RCC 7860 (cell line): ENCODE measurements at regions not wholly inside any gene's neighbourhood (a gene's known extent, or its start where the extent isn't known, plus 50 kb on each side); places are given as distances from the start of the nearest gene placed in this dataset.

Experiments used
- DNase-seq: peaks from one replicate; pipeline ENCODE4 v3.0.0-alpha.2; 2015; ENCODE audit warnings: low spot score
- FAIRE-seq: peaks from 2 replicates; lab custom pipeline; 2012; peaks lifted over from hg19 to GRCh38; lab: Jason Lieb, UNC

GRCh38 chr11:30089921-30090320 lies 73.1 kb upstream of the KCNA4 start:
- FAIRE-seq, result no peak
- no peak for DNase-seq

GRCh38 chr11:30091246-30091645 lies 74.4 kb upstream of the KCNA4 start:
- no peak for FAIRE-seq
- DNase-seq, result no peak

GRCh38 chr11:30091737-30092136 lies 74.9 kb upstream of the KCNA4 start:
- DNase-seq (peak; percentile 8), FAIRE-seq (no peak)

GRCh38 chr11:30092518-30092917 lies 75.7 kb upstream of the KCNA4 start:
- no peak for FAIRE-seq
- DNase-seq, result no peak

- FAIRE-seq (no peak), DNase-seq (no peak)
Measured at GRCh38 chr11:30100495-30100894, 83.7 kb upstream of the KCNA4 start.

- no peak for FAIRE-seq
Measured at GRCh38 chr11:30106222-30107181, 89.7 kb upstream of the KCNA4 start.

GRCh38 chr11:30107899-30108298 lies 91.1 kb upstream of the KCNA4 start:
- FAIRE-seq, result no peak
- DNase-seq, result peak; percentile 22

More at GRCh38 chr11:30106222-30107181, 89.7 kb upstream of the KCNA4 start:
- DNase-seq, result no peak

GRCh38 chr11:30109774-30110173 lies 92.9 kb upstream of the KCNA4 start:
- no peak for FAIRE-seq
- DNase-seq, result no peak

GRCh38 chr11:30110691-30111090 lies 93.9 kb upstream of the KCNA4 start:
- no peak for DNase-seq
- FAIRE-seq, result no peak

GRCh38 chr11:30111786-30112185 lies 95.0 kb upstream of the KCNA4 start:
- DNase-seq (no peak), FAIRE-seq (no peak)

- FAIRE-seq, result no peak
Measured at GRCh38 chr11:30113326-30113898, 96.6 kb upstream of the KCNA4 start.

GRCh38 chr11:30116512-30116911 lies 99.7 kb upstream of the KCNA4 start:
- FAIRE-seq (no peak), DNase-seq (no peak)

More at GRCh38 chr11:30113326-30113898, 96.6 kb upstream of the KCNA4 start:
- DNase-seq, result no peak

GRCh38 chr11:30120045-30120589 lies 103.3 kb upstream of the KCNA4 start:
- DNase-seq (no peak), FAIRE-seq (no peak)

- FAIRE-seq (no peak), DNase-seq (no peak)
Measured at GRCh38 chr11:30125456-30125855, 105.4 kb upstream of the FSHB start.

GRCh38 chr11:30128269-30128932 lies 102.4 kb upstream of the FSHB start:
- DNase-seq (peak; percentile 6), FAIRE-seq (no peak)

GRCh38 chr11:30131535-30131934 lies 99.3 kb upstream of the FSHB start:
- FAIRE-seq (no peak), DNase-seq (no peak)

GRCh38 chr11:30133281-30133680 lies 97.5 kb upstream of the FSHB start:
- DNase-seq (no peak), FAIRE-seq (no peak)

GRCh38 chr11:30143098-30143705 lies 87.6 kb upstream of the FSHB start:
- DNase-seq (peak; percentile 5), FAIRE-seq (no peak)

- DNase-seq (no peak), FAIRE-seq (no peak)
Measured at GRCh38 chr11:30147293-30147692, 83.5 kb upstream of the FSHB start.

- FAIRE-seq (no peak), DNase-seq (no peak)
Measured at GRCh38 chr11:30149998-30150397, 80.8 kb upstream of the FSHB start.

- FAIRE-seq (no peak), DNase-seq (no peak)
Measured at GRCh38 chr11:30150425-30150824, 80.4 kb upstream of the FSHB start.
